ENCODE measurements at regions not wholly inside any gene's neighbourhood (a gene's known extent, or its start where the extent isn't known, plus 50 kb on each side); places are given as distances from the start of the nearest gene placed in this dataset.
"Not testable (repeated sequence)": the region's sequence is repeated elsewhere in the genome, so short reads cannot be mapped to it uniquely, and the experiment has no call there.

DNA sequence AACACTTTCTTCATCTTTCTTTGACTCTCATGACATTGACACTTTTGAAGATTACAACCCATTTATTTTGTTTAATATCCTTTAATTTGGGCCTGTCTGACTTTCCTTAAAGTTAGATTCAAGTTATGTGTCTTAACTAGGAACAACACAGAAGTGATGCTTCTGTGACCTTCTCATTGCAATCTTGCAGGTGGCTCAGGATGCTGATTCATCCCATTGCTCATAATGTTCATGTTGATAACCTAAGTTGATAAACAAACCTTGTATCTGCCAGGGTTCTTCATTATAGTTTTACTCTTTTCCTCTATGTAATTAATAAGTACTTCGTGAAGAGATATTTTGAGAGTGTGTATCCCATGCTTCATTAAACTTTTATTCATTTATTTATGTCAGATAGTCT, 107.2 kb upstream of the SHB start:
- no peak overlapping the region for H3K4me3 ChIP-seq (ENCODE audit: low read length)
- no peak for TF ChIP-seq ZNF274 (IDR thresholded peaks at IDR 0.05; ENCODE audit: low read depth, low read length)

DNA sequence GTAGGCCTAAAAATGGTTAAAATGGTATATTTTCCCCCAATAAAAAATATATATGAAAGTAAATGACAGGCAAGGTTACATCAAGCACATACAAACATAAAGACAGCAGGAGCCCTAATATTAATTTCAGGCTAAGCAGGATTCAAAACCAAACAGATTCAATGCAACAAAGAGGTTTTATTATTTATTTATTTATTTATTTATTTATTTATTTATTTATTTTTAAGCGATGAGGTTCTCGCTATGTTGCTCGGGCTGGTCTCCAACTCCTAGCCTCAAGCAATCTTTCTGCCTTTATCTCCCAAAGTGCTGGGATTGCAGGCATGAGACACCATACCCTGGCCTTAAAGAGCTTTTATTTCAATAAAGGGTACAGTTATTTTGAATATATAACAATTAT, 106.4 kb upstream of the SHB start:
- H3K4me3 ChIP-seq (ENCODE audit: low read length): no peak overlapping the region
- no peak for TF ChIP-seq ZNF274 (IDR thresholded peaks at IDR 0.05; ENCODE audit: low read depth, low read length)

DNA sequence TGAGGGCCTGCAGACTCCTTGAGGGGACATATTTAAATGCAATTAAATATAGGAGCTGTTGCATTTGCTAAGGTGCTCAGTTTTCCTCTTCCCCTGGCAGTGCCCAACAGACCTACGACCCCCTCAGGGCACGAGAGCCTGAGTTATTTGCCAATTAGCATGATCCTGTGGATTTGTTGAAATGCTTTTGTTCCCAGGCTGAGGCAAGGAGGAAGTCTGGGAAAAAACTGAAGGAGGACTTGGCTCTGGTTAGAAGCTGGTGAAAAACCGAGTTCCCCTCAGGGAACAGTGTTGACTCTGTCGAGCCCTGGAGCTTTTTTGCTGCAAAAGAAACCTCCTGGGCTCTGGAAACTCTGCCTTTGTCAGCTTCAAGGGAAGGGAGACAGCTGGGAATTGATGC, 103.6 kb upstream of the SHB start:
- no peak overlapping the region for H3K4me3 ChIP-seq (ENCODE audit: low read length)
- TF ChIP-seq ZNF274 (IDR thresholded peaks at IDR 0.05; ENCODE audit: low read depth, low read length): no peak

DNA sequence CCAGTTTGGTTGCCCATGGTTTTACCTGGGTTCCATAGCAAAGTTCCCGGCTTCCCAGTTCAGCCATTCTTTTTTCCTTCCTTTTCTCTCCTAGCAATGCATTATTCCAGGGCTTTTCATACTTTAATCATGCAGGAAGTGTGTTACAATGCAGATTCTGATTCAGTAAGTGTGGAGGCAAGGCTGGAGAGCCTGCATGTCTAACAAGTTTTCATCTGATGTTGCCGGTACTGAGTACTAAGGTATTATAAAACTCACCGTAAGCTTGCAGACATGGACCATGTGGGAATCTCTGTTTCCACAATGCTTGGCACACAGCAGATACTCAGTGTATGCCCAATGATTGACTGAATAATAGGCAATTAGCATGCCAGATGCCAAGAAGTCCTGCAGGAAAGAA, 102.9 kb upstream of the SHB start:
- H3K4me3 ChIP-seq (ENCODE audit: low read length): no peak overlapping the region
- TF ChIP-seq ZNF274 (IDR thresholded peaks at IDR 0.05; ENCODE audit: low read depth, low read length): no peak

DNA sequence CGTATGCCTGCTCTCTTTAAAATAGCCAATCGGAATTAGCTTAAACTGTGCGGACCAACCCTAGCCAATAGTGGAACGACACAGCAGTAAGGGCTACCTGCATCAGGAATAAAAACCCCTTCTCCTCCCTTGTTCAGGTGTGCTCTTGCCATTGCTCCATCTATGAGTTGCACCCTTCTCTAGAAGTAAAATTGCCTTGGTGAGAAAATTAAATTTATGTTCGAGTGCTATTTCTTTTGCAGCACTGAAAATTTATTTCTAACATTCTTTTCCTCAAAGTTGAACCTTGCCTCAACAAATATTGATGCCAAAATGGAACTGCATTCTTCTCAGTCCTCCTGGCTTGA, 102.5 kb upstream of the SHB start:
- TF ChIP-seq ZNF274 (IDR thresholded peaks at IDR 0.05; ENCODE audit: low read depth, low read length): no peak
- H3K4me3 ChIP-seq (ENCODE audit: low read length): no peak overlapping the region

DNA sequence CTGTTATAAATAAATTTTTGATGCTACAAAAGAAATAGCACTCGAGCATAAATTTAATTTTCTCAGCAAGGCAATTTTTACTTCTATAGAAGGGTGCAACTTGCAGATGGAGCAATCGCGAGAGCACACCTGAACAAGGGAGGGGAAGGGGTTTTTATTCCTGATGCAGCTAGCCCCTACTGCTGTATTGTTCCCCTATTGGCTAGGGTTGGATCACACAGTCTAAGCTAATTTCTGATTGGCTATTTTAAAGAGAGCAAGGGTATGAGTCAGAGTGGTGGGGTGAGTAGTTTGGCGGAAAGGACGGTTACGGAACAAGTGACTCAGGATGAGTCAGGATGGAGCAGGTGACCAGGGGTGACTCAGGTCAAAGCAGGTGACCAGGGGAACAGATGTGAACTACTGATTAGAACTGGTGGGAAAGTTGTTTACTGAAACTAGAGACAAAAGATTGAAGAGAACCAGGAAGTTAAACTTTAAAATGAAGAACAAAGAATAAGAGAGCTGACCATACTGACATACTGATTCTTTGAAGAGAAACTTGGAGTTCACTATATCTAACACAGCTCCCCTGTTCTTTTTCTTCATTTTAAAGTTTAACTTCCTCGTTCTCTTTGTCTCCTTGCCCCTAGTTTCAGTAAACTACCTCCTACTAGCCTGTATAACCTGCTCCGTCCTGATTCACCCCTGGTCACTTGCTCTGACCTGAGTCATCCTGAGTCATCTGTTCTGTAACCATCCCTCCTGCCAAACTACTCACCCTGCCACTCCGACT, 101.9 kb upstream of the SHB start:
- H3K4me3 ChIP-seq (ENCODE audit: low read length): not testable (repeated sequence)

DNA sequence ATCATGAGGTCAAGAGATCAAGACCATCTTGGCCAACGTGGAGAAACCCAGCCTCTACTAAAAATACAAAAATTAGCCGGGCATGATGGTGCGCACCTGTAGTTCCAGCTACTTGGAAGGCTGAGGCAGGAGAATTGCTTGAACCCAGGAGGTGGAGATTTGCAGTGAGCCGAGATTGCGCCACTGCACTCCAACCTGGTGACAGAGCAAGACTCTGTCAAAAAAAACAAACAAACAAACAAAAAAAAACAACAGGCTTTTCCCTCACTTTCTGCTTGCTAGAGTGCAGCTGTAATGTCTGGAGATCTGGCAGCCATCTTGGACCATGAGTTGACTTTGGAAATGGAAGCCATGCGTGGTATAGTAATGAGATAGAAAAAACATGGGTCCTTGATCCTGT, 101.1 kb upstream of the SHB start:
- H3K4me3 ChIP-seq (ENCODE audit: low read length): not testable (repeated sequence)

DNA sequence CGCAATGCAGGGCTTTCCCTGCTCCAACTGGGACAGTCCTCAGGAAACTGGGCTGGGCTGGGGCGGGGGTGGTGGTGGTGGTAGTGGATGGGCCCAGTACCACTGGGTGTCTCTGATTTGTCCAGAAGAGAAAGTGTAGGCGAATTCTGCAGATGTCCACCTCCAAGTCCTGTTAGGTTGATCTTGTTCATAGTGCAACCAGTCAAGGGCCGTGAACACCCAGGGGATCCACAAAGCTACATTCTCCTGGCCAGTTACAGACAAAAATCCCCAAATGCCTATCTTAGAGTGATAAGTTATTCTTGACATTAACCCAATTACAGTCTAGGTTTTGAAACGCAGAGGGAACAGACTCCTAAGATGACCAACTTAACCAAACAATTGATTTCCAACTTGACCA, 97.5 kb upstream of the SHB start:
- no peak for TF ChIP-seq ZNF274 (IDR thresholded peaks at IDR 0.05; ENCODE audit: low read depth, low read length)

DNA sequence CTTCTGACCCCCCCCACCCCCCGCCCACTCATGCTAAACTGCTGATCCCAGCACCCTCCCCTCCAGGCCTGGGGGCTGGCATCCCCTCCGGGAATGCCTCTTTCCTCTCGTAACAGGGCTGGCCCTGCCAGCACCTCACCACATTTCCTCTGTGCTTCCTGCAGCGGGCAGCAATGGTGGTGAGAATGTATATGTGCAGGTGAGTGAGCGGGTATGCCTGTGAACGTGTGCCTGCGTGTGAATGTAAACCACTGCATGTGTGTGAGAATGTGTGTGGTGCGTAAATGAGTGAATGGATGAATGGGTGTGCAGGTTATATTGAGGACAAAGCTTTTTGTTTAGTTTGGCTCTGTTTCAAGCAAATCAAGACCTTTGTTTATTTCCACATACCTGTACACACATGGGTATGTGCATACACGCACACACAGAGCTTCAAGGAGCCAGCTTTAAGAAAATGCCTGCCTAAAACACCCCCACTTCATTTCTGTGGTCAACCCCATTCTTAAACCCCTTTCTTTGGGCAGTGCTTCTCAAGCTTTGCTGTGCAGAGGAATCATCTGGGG, 95.7 kb upstream of the SHB start:
- no peak overlapping the region for H3K4me3 ChIP-seq (ENCODE audit: low read length)
- no peak for TF ChIP-seq ZNF274 (IDR thresholded peaks at IDR 0.05; ENCODE audit: low read depth, low read length)

More for the DNA sequence above, 97.5 kb upstream of the SHB start:
- H3K4me3 ChIP-seq (ENCODE audit: low read length): no peak overlapping the region

DNA sequence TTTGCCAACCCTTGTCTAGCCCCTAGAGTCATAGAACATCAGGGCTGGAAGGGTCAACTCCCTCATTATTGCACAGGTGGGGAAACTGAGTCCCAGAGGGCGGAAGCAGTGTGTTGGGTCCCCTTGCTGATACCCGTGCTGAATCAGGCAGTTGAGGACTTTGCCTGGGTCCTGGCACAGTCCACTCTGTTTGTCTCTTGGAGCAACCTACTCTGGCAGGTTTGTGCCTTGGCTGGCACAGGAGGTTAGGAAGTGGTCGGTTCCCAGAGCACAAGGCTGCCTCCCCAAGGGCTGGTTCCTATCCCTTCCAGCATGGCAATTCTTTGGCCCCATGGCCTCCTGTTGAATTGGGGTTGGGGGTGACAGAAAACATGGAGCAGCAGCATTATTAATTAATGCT, 94.5 kb upstream of the SHB start:
- no peak overlapping the region for H3K4me3 ChIP-seq (ENCODE audit: low read length)
- TF ChIP-seq ZNF274 (IDR thresholded peaks at IDR 0.05; ENCODE audit: low read depth, low read length): no peak

DNA sequence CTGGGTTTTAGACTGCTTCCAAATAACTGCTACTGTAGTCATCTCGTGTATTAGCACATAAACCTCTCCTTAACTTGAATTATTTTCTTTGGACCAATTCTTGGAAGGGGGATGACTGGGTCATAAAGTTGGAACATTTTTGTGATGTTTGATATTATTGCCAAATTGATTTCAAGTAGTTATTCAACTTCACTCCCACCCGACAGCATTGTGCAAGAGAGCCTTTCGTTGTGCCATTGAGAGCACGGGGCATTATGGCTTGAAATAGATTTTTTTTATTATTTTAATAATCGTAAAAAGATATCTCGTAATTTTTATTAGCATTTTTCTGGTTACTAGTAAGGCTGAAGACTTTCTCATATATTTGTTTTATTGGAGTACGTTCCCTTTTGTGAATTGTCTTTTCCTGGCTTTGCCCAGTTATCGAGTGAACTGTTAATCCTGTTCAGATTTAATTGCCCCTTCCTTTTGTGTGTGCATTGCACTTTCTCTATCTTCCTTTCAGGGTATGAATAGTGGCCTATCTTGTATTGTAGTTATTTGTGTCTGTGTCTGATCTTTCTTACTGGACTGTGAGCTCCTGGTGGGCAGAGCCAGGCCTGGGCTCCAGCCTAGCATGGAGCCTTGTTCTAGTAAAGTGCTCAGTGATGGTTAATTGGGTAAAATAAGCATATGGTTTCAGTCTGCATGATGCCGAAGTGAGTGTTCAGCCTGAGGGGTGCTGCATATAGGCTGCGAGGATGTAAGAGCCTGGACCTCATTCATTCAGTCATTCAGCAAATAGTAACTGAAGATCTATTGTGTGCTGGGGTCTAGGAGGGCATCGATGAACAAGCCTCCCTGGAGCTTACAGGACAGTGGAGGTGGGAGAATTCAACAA, 93.5 kb upstream of the SHB start:
- no peak for TF ChIP-seq ZNF274 (IDR thresholded peaks at IDR 0.05; ENCODE audit: low read depth, low read length)
- no peak overlapping the region for H3K4me3 ChIP-seq (ENCODE audit: low read length)

DNA sequence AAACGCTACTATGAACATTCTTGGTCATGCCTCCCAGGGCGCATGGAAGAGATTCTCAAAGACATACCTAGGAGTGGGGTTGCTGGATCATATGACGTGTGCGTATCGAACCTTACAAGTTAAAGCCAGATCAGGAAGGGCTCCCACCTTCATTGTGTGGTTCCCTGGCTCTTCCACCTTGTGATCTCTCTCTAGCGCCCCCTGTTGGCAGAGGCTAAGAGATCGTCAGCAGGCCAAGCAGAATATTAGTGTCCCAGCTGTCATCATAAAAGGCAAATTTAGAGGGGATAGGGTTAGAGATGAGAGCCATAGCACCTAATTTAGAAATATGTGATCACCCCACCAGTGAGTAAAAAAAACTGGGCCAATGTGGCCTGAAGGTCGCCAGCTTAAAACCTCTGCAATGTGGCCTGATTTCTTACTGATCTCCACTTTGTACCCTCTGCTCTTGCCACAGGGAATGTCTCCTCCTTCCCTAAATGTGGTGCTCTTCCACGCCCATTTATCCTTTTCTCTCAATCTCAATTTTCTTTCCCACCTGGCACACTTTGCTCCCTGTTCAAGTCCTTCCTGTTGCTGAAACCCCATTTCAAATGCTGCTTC, 91.7 kb upstream of the SHB start:
- TF ChIP-seq ZNF274 (IDR thresholded peaks at IDR 0.05; ENCODE audit: low read depth, low read length): no peak
- H3K4me3 ChIP-seq (ENCODE audit: low read length): no peak overlapping the region

DNA sequence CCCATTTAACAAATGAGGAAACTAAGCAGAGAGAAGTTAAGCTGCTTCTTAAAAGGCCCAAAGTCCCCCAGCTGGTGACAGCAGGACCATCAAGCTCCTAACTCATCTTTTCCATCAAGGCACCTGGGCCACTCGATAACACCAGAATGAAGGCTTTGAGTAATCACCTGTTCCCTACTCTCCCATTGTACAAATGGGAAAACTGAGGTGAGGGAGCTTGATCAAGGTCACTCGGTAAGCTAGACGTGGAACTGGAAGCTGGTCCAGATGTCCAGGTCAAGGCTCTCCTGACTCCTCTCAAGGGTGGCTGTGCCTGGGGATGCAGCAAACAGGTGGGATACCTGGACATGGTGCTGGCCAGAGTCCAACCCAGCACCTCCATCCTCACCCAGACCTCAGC, 90.6 kb upstream of the SHB start:
- TF ChIP-seq ZNF274 (IDR thresholded peaks at IDR 0.05; ENCODE audit: low read depth, low read length): no peak
- no peak overlapping the region for H3K4me3 ChIP-seq (ENCODE audit: low read length)

DNA sequence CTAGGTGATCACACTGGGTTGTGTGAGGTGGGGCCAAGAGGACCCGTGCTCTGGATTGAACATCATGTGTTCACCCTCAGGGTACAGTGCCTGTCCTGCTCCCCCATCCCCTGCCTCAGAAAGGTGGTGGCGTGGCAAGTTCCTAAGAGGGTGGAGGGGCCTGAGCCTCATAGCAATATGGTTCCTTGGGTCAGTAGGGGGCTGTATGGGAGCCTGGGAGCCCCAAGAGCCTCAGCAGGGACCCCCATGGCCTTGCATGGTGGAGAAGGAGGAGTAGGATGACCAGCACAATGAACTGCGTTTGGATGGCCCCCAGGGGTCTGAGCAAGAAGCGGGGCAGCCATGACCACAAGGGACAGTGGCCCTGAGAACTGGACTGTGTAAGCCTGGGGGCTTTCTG, 89.6 kb upstream of the SHB start:
- no peak for TF ChIP-seq ZNF274 (IDR thresholded peaks at IDR 0.05; ENCODE audit: low read depth, low read length)
- no peak overlapping the region for H3K4me3 ChIP-seq (ENCODE audit: low read length)

DNA sequence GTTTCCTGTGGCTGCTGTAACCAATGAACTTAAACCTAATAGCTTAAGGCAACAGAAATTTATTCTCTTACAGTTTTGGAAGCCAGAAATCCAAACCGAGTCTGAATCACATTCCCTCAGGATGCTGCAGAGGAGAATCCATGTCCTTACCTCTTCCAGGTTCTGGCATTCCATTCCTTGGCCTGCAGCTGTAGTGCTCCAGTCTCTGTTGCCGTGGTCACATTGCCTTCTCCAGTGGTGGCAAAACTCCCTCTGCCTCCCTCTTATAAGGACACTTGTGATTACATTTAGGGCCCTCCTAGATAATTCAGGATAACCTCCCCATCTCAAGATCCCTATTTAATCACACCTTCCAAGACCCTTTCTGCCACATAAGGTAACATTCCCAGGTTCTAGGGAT, 88.7 kb upstream of the SHB start:
- no peak overlapping the region for H3K4me3 ChIP-seq (ENCODE audit: low read length)
- TF ChIP-seq ZNF274 (IDR thresholded peaks at IDR 0.05; ENCODE audit: low read depth, low read length): no peak
